HuH-7 (cell line): ENCODE measurements at regions not wholly inside any gene's neighbourhood (a gene's known extent, or its start where the extent isn't known, plus 50 kb on each side); places are given as distances from the start of the nearest gene placed in this dataset.
"Not testable (repeated sequence)": the region's sequence is repeated elsewhere in the genome, so short reads cannot be mapped to it uniquely, and the experiment has no call there.

ENCODE experiments used
- DNase-seq: peaks from one replicate; pipeline ENCODE4 v3.0.0; 2011; ENCODE audit warnings: low spot score

GRCh38 chr16:52386694-52387093 lies 160.2 kb downstream of the TOX3 start:
- no peak for DNase-seq

- no peak for DNase-seq
These were observed 162.6 kb downstream of the TOX3 start for GRCh38 chr16:52384378-52384777.

- no peak for DNase-seq
These were observed 163.2 kb downstream of the TOX3 start for GRCh38 chr16:52383640-52384292.

DNA sequence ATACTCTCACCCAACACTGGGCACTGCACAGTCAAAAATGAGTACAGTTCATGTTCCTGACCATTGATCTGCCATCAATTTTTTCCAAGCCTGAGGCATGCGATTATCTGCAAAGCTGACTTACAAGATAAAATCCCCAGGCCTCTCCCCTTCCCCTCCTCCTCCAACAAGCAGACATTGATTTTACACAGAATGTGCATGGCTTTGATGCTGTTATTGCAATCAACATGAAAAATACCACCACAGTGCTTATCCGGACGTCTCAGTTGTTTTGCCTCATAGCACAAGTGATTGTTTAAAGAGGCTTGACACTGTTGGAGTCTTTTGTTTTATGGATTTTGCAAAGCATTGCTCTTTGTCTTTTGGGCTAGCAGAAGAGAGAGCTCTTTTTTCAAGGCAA lies 163.8 kb downstream of the TOX3 start:
- DNase-seq = no peak

DNA sequence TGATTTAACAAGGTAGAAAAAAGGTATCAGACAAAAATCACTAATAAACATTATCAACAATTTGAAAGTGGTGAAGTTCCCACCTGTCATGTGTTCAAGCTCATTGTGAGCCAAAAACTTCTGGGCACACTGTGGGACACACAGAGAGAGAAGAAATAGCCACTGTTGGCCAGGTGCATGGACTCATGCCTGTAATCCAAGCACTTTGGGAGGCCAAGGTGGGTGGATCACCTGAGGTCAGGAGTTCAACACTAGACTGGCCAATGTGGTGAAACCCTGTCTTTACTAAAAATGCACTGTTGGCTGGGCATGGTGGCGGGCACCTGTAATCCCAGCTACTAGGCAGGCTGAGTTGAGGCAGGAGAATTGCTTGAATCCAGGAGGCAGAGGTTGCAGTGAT lies 167.4 kb downstream of the TOX3 start:
- no peak for DNase-seq

DNA sequence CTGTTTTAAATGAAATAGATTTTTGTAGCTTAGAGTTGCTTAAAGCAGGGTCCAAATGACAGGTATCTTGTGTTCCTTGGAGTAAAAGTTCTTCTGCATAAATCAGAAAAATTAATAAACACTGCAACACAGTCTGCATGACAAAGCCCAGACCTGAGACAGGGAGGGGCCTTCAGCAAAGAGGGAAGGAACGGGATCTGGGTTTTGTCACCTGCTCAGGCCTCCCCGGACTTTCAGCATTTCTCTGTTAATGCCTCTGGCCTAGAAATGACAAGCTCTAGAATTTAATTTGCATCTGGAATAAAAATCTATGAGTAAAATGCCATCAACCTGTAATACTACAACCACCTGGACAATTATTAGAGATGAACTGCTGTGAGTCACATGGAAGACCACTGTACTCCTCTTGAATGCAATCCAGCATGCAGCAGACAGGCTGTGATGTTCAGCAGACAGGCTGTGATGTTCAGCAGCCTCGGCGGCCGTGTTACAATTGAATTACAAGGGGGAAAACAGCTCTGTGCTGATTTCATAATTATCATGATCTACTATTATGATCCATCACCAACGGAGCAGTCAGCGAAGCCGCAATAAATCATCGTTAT lies 170.2 kb downstream of the TOX3 start:
- no peak for DNase-seq

- DNase-seq = no peak
These were observed 174.6 kb downstream of the TOX3 start for GRCh38 chr16:52372313-52372712.

GRCh38 chr16:52368859-52369258 lies 178.1 kb downstream of the TOX3 start:
- DNase-seq = no peak

DNA sequence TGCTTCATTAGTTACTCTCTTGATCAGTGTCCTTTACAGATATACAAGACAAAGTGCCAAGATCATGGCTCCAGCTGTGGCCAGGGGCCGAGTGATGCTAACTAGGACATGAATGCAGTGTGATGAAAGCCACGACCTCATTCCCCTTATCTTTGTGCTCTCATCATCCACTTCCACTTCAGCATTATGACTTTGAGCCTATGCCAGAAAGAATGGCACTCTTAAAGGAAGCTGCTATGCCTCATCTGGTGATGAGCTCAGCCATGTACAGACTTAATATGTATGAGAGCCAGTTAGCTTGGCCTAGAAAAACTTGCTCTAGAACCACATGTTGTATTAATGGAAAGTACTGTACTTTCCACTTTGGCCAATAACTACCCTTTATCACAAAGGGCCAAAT lies 179.1 kb downstream of the TOX3 start:
- no peak for DNase-seq

GRCh38 chr16:52366983-52367382 lies 180.0 kb downstream of the TOX3 start:
- no peak for DNase-seq

DNA sequence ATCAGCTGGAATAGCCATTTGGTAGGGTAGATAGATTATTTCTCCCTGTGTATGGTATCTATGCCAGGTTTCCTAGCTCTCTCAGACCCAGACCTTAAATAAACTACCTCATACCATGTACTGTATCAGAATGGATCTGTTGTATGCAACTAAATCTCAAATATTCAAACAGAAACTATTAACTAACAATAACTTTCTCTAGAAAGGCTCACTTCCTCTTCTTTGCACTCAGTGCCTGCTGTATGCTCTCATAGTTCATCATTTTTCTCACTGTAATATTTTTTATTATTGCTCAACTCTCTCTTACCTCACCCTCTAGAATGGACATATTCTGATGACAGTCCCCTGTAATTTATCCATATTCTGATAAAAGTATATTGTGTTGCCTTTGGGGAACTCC lies 182.4 kb downstream of the TOX3 start:
- no peak for DNase-seq

- no peak for DNase-seq
These were observed 183.9 kb downstream of the TOX3 start for GRCh38 chr16:52363082-52363481.

DNA sequence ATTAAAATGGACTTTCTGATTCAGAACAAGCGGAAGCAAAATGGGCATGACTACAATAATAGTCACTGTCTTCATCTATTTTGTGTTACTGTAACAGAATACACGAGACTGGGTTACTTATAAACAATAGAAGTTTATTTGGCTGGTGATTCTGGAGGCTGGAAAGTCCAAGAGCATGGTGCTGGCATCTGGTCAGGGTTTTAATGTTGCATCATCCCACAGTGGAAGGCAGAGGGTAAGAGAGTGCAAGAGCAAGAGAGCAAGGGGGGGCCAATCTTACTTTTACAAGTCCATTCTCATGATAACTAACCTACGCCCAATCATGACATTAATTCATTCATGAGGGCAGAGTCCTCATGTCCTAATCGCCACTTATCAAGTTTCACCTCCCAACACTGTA lies 189.2 kb downstream of the TOX3 start:
- no peak for DNase-seq

DNA sequence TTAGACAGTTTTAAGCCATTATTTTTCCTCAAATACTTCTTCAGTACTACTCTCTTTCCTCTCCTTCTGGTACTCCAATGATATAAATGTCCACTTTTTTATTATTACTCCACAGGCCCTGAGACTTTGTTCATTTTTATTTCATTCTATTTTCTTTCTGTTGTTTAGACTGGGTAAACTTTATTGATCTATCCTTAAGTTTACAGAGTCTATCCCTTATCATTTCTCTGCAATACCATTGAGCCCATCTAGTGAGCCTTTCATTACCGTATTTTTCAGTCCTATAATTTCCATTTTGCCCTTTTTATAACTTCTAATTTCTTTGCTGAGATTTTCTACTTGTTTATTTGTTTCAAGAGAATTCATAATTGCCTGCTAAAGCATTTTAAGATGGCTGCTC lies 193.7 kb downstream of the TOX3 start:
- DNase-seq = no peak

DNA sequence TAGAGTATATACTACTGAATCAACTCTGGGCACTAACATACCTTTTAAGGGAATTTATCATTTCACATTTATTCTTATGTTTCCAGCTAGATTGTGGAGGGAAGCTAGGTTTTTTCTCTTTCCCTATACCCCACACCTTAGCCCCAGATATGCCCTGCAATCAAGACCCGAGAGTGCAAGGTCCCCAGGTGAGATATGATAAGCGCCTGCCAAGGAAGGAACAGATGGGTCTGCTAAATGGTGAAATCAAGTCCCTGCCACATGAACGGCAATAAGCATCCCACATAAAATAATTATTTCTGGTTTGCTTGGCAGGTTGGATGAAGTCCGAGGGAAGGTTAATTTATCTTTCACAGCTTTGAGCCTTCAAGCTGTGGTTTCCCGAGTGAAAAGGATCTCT lies 195.5 kb downstream of the TOX3 start:
- no peak for DNase-seq

- DNase-seq = no peak
These were observed 196.8 kb downstream of the TOX3 start for GRCh38 chr16:52350031-52350642.

DNA sequence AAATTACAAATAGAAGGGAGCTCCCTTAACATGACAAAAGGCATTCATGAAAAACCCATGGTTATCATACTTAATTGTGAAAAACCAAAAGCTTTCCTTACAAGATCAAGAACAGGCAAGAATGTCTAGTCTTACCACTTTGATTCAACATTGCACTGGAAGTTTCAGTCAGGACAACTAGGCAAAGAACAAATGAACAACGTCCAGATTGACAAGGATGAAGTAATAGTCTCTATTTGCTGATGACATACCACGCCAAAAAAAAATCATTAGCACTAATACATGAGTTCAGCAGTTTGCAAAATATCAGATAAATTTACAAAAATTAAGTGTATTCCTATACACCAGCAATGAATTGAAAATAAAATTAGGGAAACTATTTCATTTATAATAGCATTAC lies 200.2 kb downstream of the TOX3 start:
- DNase-seq = no peak

DNA sequence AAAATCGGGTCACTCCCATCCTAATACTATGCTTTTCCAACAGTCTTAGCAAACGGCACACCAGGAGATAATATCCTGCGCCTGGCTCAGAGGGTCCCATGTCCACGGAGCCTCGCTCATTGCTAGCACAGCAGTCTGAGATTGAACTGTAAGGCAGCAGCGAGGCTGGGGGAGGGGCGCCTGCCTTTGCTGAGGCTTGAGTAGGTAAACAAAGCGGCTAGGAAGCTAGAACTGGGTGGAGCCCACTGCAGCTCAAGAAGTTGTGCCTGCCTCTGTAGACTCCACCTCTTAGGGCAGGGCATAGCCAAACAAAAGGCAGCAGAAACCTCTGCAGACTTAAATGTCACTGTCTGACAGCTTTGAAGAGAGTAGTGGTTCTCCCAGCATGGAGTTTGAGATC lies 213.3 kb downstream of the TOX3 start:
- DNase-seq = not testable (repeated sequence)

- no peak for DNase-seq
These were observed 226.0 kb downstream of the TOX3 start for GRCh38 chr16:52320930-52321439.

GRCh38 chr16:52318302-52319009 lies 228.5 kb downstream of the TOX3 start:
- DNase-seq = no peak

DNA sequence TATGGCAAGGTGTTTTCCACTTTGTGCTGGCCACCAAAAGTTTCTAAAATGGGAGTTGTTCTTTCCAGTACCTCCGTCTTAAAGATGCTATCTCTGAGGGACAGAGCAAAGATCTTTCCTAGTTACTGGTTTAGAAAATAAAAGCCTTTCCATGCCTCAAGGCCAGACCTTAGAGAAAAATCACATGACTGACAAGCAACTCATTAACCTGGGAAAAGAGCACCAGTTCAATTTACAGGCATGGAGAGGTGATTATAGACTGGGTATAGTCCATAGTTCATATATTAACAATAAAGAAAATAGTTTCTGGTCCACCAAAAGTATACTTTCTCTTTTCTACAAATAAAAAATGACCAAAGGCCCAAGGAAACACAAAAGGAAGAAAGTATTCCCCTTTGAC lies 230.7 kb downstream of the TOX3 start:
- DNase-seq = no peak

DNA sequence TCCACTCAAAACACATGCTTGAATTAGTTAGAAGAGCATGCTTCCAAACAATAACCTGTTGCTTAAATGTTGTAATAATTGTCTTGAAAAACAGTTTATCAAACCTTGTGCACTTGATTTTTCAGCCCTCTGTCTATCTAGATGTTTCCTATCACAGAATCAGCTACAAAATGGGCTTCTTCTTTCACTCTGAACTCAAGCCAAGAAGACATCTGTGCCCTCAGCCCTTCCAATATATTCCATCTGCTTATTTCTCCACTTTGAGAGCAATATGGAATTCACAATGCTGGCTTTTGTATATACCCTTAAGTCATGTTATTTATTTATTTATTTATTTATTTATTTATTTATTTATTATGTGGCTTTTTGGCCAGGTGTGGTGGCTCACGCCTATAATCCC lies 234.2 kb downstream of the TOX3 start:
- DNase-seq = no peak
